ENCODE measurements at regions not wholly inside any gene's neighbourhood (a gene's known extent, or its start where the extent isn't known, plus 50 kb on each side); places are given as distances from the start of the nearest gene placed in this dataset.
A peak's percentile ranks its signal among the peaks of the same experiment; 100 is the strongest.

DNA sequence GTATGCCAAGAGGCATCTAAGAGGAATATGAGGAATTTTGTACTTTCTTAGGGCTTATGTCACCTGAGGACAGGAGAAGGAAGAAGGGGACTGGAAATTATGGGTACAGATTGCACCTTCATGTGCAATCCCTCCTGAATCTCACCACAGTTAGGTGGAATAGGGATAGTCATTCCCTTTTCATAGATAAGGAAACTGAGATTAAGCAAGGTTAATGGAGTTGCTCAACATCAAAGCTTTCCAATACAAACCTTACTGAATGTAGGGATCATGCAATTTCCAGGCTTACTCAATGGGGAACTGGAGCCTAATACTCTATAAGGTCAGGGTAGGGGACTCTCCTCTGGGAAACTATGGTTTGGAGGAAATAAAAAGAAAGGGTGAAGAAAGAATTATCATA lies 133.0 kb downstream of the C11orf87 start:
- no peak for DNase-seq (ENCODE audit: low spot score)

DNA sequence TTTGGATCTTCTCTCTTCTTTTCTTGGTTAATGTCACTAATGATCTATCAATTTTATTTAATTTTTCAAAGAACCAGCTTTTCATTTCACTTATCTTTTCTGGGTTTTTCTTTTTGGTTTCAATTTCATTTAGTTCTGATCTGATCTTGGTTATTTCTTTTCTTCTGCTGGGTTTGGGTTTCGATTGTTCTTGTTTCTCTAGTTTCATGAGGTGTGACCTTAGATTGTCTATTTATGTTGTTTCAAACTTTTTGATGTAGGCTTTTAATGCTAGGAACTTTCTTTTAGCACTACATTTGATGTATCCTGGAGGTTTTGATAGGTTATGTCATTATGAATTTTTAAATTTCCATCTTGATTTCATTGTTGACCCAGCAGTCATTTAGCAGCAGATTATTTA lies 142.3 kb downstream of the C11orf87 start:
- no peak for DNase-seq (ENCODE audit: low spot score)

DNA sequence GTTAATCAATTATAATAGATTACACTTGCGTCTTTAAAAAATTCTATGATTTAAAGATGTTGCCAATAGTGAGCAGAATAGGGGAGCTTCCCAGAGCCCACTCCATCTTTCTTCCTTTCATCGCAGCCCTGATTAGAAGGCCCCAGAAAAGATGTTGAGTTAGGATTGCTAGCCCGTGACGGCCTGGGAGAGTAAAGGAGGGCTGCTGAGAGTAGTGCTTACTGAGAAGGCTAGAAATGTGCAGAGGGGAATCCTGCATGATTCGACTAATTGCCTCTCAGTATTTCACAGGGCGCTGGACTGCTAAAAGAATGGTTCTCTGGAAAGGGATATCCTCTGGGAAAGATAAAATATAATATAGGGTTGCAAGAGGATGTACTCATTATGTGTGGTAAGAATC lies 160.5 kb downstream of the C11orf87 start:
- no peak for DNase-seq (ENCODE audit: low spot score)

DNA sequence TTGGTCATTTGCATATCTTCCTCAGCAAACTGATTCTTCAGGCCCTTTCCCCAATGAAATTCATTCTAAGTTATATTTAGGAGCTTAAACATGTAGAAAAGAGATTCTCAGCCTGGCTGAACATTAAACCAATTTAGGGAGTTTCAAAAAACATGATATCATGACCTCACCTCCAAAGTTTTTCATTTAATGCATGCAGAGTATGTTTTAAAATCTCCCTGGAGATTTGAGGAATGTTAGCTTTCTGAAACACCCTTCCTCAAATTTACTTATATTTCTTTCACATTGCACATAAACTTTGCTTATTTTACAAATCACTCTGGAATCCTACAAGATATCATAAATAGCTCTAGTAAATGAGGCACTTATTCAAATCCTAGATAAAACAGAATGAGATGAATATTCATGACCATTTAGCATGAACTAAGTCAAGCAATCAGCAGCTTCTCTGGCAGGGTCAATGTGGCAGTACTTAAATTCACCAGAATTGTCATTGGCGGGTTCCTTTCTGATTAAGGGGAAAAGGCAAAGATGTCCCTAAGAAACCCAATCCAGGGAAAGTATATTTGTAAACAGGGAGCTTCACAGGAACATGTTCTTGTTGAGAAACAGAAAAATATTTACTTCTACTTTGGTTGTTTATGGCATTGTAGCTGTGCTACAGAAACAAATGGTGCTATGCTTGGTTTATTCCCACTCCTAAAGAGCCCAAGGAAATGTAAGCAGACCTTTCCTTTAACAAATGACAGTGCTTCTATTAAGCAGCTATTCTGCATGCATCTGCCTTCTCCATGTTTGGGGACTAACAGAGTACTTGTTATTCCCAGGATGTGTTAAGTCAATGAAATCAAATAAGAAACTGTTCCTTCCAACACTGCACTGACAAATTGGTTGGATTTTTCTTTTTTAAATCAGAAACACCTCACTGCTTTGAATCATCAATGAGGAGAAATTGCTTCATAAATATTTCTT lies 162.3 kb downstream of the C11orf87 start:
- no peak for DNase-seq (ENCODE audit: low spot score)

DNA sequence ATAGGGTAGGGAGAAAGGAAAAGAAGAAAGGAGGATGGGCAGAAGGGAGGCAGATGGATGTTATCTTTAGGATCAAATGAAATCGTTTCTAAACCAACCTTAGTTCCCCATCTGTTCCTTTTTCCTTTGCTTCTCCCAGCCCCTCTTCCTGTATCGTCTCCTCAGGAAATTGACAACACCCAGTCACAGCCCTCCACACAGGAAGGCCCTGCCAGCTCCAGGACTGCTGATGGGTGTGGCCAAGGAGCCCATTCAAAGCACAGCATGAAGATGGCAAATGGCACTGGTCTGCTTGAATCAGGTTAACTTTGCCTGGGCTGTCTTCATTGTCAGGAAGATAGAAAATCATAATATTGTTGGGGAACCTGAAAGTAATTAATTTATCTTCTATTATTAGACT lies 164.8 kb downstream of the C11orf87 start:
- DNase-seq (ENCODE audit: low spot score): no peak

DNA sequence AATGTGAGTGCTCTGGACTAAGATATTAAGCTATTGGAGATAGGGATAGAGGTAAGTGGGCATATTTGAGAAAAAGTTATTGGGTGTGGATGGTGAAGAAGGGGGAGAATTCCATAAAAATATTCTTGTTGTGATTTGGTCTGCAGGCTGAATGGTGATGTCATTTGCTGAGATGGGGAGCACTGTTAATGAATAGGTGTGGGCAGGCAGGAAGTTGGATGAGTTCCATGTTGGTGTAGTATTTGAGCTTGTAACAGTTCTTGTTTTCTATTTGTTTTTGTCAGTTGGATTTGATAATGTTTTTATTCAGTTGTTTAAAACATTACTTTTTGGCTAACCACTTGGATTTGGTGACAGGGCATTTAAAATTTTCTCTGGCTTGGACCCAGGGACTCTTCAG lies 168.8 kb downstream of the C11orf87 start:
- no peak for DNase-seq (ENCODE audit: low spot score)

DNA sequence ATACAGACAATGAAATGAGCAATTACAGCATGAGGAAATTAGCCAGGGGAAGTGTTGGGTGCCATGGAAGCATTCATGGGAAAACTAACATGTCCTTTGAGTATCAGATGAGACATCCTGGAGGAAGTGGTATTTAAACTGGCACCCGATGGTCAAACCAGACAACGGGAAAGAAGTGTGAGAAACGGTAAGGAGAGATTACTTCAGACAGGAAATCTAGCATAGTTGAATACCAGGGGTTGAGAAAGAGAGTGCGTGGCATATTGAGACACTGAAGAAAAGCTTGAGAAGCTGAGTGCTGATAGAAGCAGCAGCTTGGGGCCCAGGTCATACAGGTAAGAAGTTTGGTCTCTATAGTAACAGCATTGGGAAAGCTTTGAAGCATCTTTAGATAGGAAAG lies 175.3 kb downstream of the C11orf87 start:
- no peak for DNase-seq (ENCODE audit: low spot score)

DNA sequence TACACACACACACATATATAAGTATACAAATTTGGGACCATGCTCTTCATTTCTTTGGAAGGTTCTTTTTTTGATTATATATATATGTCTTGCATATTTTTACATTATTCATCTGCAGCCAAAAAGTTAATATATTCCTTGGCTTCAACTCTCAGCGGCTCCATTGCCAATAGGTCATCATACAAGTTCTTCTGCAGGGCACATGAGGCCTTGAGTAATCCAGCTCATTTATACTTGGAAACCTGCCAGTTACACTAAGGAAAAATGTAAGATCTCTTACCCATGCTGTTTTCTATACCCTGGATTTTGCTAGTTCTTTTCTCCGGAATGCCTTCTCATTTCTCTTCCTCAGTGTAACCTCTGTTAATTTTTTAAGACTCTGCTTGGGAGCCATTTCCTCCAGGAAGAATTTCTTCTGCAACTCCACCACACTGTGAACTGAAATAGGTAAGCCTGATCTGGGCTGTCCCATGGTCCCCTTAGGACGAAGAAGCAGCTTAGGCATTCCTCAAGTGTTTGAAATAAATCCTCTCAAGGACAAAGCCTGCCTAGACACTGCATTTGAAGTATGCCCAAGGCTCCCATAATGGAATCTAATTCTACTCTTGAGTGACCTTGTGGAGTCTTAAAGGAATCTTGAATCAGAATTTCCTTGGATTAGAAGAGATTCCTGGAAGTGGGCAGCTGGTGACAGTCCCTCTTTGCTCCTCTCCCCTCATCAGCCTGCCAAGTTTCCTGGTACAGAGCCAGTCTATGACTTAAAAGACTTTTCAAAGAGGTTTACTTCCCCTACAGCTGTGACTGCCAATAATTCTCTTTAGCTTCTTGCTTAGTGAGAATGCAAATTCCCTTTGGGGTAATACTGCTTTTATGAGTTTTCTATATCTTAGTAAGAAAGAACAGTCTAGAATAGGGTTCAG lies 182.8 kb downstream of the C11orf87 start:
- DNase-seq (ENCODE audit: low spot score): no peak

DNA sequence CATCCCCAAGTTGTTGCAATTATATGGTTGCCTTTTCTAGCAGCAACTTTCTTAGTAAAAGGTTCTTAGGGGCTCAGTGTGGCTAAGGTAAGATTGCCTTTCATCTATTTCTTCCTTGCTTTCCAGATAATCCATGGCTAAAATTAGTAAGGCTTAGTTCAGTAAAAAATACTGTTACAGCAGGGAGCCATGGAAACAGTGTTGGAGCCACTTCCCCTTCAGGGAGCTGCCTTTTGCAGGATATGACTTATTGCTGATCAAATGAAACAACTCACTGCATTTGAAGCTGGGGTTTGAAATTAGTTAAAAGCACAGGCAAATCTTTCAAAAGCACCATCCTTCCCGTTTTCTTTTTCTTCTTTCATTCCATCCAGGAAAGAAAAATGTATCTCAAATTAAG lies 184.3 kb downstream of the C11orf87 start:
- DNase-seq (ENCODE audit: low spot score): no peak

DNA sequence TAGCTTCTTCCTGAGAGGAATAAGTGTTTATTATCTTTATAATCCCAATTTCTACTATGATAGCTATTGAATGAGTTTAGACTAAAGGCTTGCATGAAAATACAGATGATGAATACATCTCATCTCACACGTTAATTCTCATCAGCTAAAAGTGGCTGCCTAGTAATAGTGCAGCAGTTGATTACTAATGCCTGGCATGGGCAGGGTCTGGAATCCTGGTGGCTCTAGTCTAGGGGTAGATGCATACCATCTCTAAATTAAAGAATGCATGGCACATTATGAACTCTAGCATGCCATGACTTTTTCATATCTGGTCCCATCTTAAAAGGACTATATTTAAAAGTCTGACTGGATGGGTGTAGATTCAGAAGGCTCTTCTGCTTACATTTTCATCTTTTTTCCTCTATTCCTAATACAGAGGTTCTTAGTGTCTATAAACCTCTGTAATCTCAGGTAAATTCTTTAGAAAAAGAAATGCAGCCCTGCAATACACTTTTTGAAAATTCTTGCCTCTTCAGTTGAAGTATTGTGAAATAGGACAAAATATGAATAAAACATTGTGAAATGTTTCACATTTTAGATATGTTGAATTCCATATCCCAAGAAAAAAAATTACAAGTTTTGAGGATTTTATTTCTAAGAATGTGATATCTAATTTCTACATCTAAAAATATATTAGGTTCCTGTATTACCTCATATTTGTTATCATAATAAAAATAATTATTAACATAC lies 187.6 kb downstream of the C11orf87 start:
- no peak for DNase-seq (ENCODE audit: low spot score)

DNA sequence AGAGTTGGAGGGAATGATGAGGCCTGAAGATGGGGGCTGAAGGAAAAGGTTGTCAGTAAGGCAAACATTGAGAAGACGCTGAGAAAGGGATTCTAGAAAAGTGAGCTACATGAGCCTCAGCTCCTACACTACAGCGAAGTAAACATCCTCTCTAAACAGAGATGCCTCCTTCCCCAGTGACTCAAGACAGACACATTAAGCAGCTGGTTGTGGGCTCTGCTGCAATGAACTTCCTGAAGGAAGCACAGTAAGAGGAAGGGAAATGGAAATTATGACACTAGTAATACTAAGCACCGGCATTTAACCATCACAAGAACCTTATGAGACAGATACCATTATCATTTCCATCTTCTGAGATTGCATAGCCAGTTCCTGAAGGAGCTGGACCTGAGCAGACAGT lies 190.5 kb downstream of the C11orf87 start:
- DNase-seq (ENCODE audit: low spot score): no peak

DNA sequence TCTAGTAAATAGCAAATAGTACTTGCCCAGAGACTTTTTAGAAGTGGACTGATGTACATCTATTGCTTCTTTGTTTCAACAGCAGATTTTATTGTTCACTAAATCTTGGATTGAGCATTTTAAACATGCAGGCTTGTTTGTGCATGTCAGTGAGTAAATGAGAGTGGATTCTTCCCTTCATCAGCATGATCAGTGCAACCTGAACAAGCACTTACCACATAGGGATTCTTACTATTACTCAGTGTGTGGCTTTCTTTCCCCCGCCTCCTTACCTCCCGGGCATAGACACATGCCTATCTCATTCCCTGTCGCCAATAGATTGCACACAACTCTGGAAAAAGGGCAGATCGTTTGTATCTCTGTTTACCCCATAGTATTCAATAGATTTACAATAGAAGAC lies 197.5 kb downstream of the C11orf87 start:
- no peak for DNase-seq (ENCODE audit: low spot score)

DNA sequence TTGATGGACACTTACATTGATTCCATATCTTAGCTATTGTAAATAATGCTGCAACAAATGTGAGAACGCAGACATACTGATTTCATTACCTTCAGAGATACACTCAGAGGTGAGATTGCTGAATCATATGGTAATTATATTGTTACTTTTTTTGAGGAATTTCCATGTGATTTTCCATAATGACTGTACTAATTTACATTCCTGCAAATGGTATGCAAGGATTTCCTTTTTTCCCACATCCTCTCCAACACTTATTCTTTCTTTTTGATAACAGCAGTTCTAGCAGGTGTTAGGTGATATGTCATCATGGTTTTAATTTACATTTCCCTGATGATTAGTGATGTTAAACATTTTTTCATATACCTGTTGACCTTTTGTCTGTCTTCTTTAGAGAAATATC lies 207.7 kb downstream of the C11orf87 start:
- DNase-seq (ENCODE audit: low spot score): no peak

DNA sequence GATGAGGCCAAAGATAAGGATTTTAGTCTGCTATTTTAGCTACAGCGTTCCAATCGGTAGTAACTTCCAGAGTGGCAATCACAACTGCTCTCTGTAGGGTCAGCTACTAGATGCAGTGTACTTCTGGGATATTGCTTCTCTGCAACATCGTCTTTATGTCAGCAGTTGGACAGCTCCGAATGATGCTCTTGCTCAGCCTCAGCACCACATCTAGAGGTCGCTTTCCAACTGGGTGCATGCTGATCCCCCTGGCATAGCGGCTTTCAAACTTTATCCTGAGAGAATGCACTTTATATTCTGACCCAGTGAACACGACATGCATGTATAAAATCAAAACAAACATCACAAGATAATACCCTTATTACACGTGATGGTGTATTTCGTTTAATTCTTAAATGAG lies 219.6 kb downstream of the C11orf87 start:
- peak; percentile 39 for DNase-seq (ENCODE audit: low spot score)

DNA sequence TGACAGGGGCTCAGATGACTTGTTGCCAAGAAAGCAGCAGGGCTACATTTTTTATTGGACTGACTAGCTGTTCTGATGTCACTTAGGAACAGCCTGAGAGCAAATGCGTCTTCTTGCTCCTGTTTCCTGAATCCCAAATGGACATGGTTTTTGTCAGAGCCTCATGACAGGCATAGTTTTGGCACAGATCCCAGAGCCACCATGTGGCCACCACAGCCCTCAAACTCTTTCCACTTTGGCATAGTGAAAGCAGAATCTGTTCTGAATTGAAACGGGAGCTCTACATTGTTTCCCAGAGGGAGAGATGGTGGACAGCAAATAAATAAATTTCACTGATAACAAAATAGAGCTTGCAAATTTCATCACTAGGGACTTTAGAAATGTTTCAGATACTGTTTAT lies 222.2 kb downstream of the C11orf87 start:
- DNase-seq (ENCODE audit: low spot score): no peak

DNA sequence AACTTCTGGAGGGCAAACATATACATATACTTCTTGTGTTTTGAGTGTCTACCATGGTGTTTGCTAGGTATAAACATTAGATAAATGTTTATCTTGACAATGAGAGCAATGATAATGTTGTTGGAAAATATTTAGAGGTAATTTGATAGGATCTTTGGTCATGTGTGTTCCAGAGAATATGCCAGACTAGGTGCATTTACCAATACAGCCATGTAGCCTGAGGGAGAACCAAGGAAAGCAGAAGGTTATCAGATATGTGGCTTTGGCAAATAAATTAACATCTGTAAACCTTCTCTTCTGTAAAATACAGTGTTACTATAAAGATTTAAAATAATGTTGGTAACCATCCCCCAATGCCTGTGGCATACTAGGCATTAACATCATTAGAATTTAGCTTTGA lies 226.8 kb downstream of the C11orf87 start:
- no peak for DNase-seq (ENCODE audit: low spot score)

DNA sequence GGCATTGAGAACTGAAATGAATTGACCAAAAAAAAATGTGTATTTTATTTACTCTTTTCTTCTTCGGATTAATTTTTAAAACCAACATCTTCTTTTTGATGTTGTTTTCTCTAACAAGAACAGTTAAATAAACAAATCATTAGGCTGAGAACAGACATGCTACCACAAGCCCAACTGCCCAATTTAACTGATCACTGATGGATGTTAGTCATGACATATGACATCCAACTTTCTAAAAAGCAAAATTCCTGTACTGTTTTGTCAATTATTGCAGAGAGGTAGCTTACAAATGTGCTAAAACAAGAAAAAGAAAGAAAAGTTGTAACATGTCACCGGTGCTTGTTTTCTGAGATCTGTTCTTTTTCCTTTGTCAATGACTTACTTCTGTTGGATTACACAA lies 232.1 kb downstream of the C11orf87 start:
- DNase-seq (ENCODE audit: low spot score): no peak

DNA sequence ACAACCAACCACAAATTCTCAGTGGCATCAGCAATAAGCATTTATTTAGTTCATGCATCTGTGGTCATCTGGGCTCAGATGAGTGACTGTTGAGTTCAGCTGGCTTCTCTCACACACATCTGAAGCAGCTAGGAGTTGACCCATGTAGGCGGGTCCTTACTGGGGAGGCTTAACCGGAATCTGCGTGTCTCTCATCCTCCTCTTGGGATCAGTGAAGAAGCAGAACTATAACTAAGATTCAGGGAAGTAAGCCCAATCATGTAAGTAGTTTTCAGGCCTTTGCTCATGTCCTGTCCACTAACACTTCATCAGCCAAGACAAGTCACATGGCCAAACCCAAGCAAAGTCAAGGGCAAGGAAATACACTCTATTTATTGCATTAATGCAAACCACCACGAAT lies 236.2 kb downstream of the C11orf87 start:
- no peak for DNase-seq (ENCODE audit: low spot score)

DNA sequence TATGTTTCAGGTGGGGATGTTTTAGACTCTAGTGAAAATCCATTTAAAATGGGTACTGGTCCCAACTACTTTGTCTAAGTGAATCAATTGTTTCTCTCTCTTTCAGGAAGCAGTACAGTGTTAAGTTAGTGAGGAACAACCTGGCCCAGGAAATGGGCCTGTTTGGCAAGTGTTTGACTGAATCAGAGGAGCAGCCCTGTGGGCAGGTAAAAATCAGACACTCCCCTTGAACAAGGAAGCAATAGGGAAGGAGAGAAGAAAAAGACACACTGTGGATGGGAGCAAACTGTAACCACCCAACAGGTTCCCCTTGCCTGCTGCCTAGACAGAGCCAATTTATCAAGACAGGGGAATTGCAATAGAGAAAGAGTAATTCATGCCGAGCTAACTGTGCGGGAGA lies 245.7 kb downstream of the C11orf87 start:
- DNase-seq (ENCODE audit: low spot score): no peak

DNA sequence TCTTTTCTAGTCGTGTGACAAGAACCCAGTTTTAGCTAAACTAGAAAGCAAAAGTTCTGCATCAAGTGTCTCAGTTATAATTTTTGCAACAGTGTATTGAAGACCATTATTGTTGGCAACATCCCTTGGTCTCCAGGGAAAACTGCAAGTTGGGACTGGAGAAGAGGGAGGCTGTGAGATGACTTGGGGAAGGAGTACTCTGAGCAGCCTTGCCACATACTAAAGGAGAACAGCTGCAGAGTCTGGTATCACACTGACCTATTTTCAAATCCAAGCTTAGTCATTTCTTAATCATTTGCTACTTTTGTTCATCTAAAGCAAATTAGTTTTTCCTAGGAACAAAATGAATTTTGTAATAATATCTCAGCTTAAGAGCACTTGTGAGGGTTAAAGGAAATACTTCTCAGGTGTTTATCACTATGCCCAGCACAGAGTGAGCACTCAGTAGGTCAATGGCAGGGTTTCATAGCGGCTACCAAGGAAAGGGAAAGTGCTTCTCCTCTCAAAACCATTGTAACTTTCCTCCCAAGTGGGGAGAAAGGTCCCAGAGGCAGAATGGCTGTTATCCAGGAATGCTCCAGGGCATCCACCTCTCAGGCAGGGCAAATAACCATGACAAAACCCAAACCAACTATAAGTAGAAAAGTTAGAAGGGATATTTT lies 247.1 kb downstream of the C11orf87 start:
- DNase-seq (ENCODE audit: low spot score): no peak

DNA sequence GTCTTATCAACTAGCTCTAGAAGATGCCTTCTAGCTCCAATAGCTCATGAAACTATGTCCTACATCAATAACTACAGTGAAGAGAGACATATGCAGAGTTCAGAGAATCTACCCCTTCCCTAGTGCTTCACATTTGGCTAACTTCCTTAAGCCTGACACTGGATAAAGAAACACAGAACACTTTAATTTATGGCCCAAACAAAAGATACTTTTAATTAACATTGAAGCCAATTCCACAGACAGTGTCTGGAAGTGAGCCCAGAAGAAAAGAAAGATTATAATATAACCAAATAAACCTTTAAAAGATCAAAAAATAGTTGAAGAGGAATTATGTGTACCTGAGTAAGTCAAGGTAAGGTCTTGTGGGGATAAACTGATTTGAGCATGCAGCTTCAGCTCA lies 255.2 kb downstream of the C11orf87 start:
- no peak for DNase-seq (ENCODE audit: low spot score)

Data from HT-29 (cell line).